PC-9 (cell line): ENCODE measurements at regions not wholly inside any gene's neighbourhood (a gene's known extent, or its start where the extent isn't known, plus 50 kb on each side); places are given as distances from the start of the nearest gene placed in this dataset.

Experiments
- EZH2 ChIP-seq: fragments of 200-600 bp; sonication (generic); IDR thresholded peaks from 2 replicates; pipeline ENCODE4 v1.8.0; 2017; ENCODE audit warnings: antibody characterized with exemption, low read depth
- TF ChIP-seq, protein P1 (sequence below): fragments of 200-600 bp; sonication (generic); conservative IDR thresholded peaks from 2 replicates; pipeline ENCODE4 v1.6.1; 2017; ENCODE audit warnings: mixed run types, antibody characterized with exemption, mild to moderate bottlenecking, moderate library complexity

DNA sequence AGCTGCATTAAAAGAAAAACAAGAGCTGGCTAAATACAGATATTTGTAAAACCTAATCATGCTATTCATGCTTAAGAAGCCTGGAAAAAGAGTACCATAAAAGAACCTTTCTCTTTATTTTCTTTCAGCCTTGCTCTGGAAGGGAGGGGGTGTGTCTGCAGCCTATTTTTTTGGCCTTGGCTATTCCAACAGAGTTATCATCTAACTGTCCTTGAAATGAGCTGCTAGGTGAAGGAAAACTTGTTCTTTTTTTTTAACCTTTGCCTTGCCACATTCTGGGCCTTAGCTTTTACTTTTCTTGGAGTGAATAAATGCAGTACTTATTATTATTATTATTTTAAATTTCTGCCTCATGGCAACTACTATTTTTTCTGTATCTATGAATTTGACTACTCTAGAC is 224.9 kb upstream of the SYNCRIP start:
- TF ChIP-seq, protein P1, sequence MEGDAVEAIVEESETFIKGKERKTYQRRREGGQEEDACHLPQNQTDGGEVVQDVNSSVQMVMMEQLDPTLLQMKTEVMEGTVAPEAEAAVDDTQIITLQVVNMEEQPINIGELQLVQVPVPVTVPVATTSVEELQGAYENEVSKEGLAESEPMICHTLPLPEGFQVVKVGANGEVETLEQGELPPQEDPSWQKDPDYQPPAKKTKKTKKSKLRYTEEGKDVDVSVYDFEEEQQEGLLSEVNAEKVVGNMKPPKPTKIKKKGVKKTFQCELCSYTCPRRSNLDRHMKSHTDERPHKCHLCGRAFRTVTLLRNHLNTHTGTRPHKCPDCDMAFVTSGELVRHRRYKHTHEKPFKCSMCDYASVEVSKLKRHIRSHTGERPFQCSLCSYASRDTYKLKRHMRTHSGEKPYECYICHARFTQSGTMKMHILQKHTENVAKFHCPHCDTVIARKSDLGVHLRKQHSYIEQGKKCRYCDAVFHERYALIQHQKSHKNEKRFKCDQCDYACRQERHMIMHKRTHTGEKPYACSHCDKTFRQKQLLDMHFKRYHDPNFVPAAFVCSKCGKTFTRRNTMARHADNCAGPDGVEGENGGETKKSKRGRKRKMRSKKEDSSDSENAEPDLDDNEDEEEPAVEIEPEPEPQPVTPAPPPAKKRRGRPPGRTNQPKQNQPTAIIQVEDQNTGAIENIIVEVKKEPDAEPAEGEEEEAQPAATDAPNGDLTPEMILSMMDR: no peak
- no peak for TF ChIP-seq EZH2
